Esophagus muscularis mucosa (tissue), 4 donors: ENCODE measurements at regions not wholly inside any gene's neighbourhood (a gene's known extent, or its start where the extent isn't known, plus 50 kb on each side); places are given as distances from the start of the nearest gene placed in this dataset.
"Not testable (repeated sequence)": the region's sequence is repeated elsewhere in the genome, so short reads cannot be mapped to it uniquely, and the experiment has no call there.

Experiments used
- DNase-seq: peaks from one replicate; pipeline ENCODE4 v3.0.0-alpha.2; 2017; ENCODE audit errors: extremely low spot score
- H3K27ac ChIP-seq, 4 donors: fragments of 200-600 bp; sonication (generic); replicated peaks in 1 of 4; 1 replicate in 3 of 4; 2 replicates in 1 of 4; pipeline ENCODE4 v1.5.1; 2016 to 2019; ENCODE audit warnings: mild to moderate bottlenecking in 1 of 4
- H3K27me3 ChIP-seq, 4 donors: fragments of 200-600 bp; sonication (generic); one replicate each; pipeline versions ENCODE4 v1.5.1 to v1.6.0; 2016 to 2019
- H3K36me3 ChIP-seq, 4 donors: fragments of 200-600 bp; sonication (generic); one replicate each; pipeline ENCODE4 v1.5.1; 2016 to 2019
- H3K4me1 ChIP-seq, 4 donors: fragments of 200-600 bp; sonication (generic); one replicate each; pipeline ENCODE4 v1.5.1; 2016 to 2019
- H3K4me3 ChIP-seq, 4 donors: fragments of 200-600 bp; sonication (generic); 1 replicate in 2 of 4; 2 replicates in 2 of 4; pipeline ENCODE4 v1.5.1; 2016 to 2019; ENCODE audit warnings: mild to moderate bottlenecking in 4 of 4, moderate library complexity in 1 of 4
- H3K9me3 ChIP-seq, 4 donors: fragments of 200-600 bp; sonication (generic); 1 replicate in 3 of 4; 2 replicates in 1 of 4; pipeline ENCODE4 v1.5.1; 2016 to 2019
- EP300 ChIP-seq: sonication (generic); formaldehyde crosslinking; IDR thresholded peaks from one replicate; pipeline ENCODE4 v1.6.1; 2017; ENCODE audit warnings: antibody characterized with exemption
- POLR2A ChIP-seq: fragments of 450-650 bp; IDR thresholded peaks from one replicate; pipeline ENCODE4 v1.6.1; 2017; ENCODE audit warnings: antibody characterized with exemption, moderate library complexity, mild to moderate bottlenecking, low read depth
- POLR2AphosphoS5 ChIP-seq, 2 donors: sonication (generic); formaldehyde crosslinking; IDR thresholded peaks; one replicate each; pipeline ENCODE4 v1.6.1; 2017; ENCODE audit warnings: antibody characterized with exemption in 2 of 2
- WGBS: methylation state at CpG from one replicate; pipeline ENCODE4 v1.1.5; 2018; 5-methylcytosine and 5-hydroxymethylcytosine counted together
- intact Hi-C: fragments of 100-400 bp; cut with DNase I; formaldehyde crosslinking; loops from one replicate; pipeline ENCODE4 v1.15.1; 2023
- TF ChIP-seq, protein P1 (sequence below), 3 experiments: fragments of 200-600 bp in 2 of 3; fragments of 450-650 bp in 1 of 3; sonication (generic) in 2 of 3; IDR thresholded peaks; one replicate each; pipeline ENCODE4 v1.5.1; 2017 to 2019; ENCODE audit warnings: antibody characterized with exemption in 3 of 3, mild to moderate bottlenecking in 2 of 3, moderate library complexity in 1 of 3

- no peaks in the 10 kb centered on the region for H3K27me3 ChIP-seq
- peaks cover 0 to 3% (median 0%) of the 10 kb centered on the region in 4 donors for H3K9me3 ChIP-seq
- TF ChIP-seq POLR2AphosphoS5 (IDR thresholded peaks at IDR 0.05) = no peak
- TF ChIP-seq, protein P1, sequence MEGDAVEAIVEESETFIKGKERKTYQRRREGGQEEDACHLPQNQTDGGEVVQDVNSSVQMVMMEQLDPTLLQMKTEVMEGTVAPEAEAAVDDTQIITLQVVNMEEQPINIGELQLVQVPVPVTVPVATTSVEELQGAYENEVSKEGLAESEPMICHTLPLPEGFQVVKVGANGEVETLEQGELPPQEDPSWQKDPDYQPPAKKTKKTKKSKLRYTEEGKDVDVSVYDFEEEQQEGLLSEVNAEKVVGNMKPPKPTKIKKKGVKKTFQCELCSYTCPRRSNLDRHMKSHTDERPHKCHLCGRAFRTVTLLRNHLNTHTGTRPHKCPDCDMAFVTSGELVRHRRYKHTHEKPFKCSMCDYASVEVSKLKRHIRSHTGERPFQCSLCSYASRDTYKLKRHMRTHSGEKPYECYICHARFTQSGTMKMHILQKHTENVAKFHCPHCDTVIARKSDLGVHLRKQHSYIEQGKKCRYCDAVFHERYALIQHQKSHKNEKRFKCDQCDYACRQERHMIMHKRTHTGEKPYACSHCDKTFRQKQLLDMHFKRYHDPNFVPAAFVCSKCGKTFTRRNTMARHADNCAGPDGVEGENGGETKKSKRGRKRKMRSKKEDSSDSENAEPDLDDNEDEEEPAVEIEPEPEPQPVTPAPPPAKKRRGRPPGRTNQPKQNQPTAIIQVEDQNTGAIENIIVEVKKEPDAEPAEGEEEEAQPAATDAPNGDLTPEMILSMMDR (IDR thresholded peaks at IDR 0.05) = no peak
- no peak for TF ChIP-seq EP300
- TF ChIP-seq POLR2A = no peak
- DNase-seq = no peak
- 77% methylated on average over 6 of the region's 6 CpGs for WGBS
- intact Hi-C loops = no loop called here
- H3K36me3 ChIP-seq = no peaks in the 10 kb centered on the region
- peaks cover 13 to 53% (median 27%) of the 10 kb centered on the region in 4 donors for H3K4me1 ChIP-seq
- H3K27ac ChIP-seq = peak overlapping the region in 2 of 4 donors; percentile 82 to 83
- no peak overlapping the region for H3K4me3 ChIP-seq
These were observed 120.9 kb upstream of the HS3ST2 start for GRCh38 chr16:22692916-22693637.

- intact Hi-C loops = no loop called here
- H3K9me3 ChIP-seq = peaks cover 0 to 3% (median 0%) of the 10 kb centered on the region in 4 donors
These were observed 120.2 kb upstream of the HS3ST2 start for GRCh38 chr16:22693638-22694340.

DNA sequence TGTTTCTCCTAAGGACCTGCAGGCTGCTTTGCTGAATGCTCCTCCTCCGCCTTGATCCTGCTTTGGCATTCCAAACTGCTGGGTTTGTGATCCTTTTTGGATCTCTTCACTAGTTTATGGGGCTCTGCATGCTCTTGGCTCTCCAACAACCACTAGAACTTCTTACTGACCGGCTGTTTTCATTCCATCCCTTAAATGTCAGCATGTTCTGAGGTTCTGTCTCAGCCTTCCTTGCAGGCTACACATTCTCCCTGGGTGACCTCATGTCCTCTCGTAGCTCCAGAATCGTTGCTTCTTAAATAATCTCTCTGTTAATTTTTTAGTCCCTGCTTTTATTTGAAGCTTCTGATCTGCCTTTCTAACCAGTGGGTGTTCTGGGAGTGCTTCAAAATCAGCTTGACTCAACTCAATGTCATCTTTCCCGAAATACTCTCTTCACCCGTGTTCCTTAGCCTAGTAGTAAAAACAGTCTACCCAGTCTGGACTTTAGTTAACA lies 119.0 kb upstream of the HS3ST2 start:
- TF ChIP-seq POLR2AphosphoS5 (IDR thresholded peaks at IDR 0.05) (peak; percentile 38 to 83), EP300 (no peak)
- Histone ChIP-seq H3K27me3 (no peaks in the 10 kb centered on the region), H3K27ac (peak overlapping the region; percentile 58 to 84 (median 82)), H3K4me3 (peak overlapping the region in 1 of 4 donors; percentile 10), H3K4me1 (peaks cover 13 to 53% (median 27%) of the 10 kb centered on the region in 4 donors), H3K36me3 (no peaks in the 10 kb centered on the region), H3K9me3 (peaks cover 0 to 3% (median 0%) of the 10 kb centered on the region in 4 donors)
- intact Hi-C loops = loop anchor here (5.0 kb wide), 1 partner anchor 1128 kb away; no protein-coding TSS in a partner anchor
- DNase-seq = no peak
- WGBS = 46% methylated on average over 6 of the region's 6 CpGs

More at GRCh38 chr16:22693638-22694340, 120.2 kb upstream of the HS3ST2 start:
- TF ChIP-seq, protein P1 (IDR thresholded peaks at IDR 0.05) = no peak
- TF ChIP-seq POLR2AphosphoS5 (IDR thresholded peaks at IDR 0.05) (no peak), POLR2A (no peak), EP300 (no peak)
- WGBS = 75% methylated on average over 7 of the region's 8 CpGs
- Histone ChIP-seq H3K27ac (peak overlapping the region in 3 of 4 donors; percentile 82 to 84 (median 83)), H3K4me3 (no peak overlapping the region), H3K36me3 (no peaks in the 10 kb centered on the region), H3K27me3 (no peaks in the 10 kb centered on the region), H3K4me1 (peaks cover 13 to 53% (median 27%) of the 10 kb centered on the region in 4 donors)
- DNase-seq = no peak

- not testable (repeated sequence) for H3K9me3 ChIP-seq
- peak overlapping the region in 3 of 4 donors; percentile 82 to 84 (median 83) for H3K27ac ChIP-seq
- intact Hi-C loops = loop anchor here (5.0 kb wide), 1 partner anchor 1128 kb away; no protein-coding TSS in a partner anchor
These were observed 118.2 kb upstream of the HS3ST2 start for GRCh38 chr16:22695773-22696172.

GRCh38 chr16:22699356-22699755 lies 114.6 kb upstream of the HS3ST2 start:
- intact Hi-C loops = loop anchor here (5.0 kb wide), 1 partner anchor 1132 kb away; no protein-coding TSS in a partner anchor
- no peaks in the 10 kb centered on the region for H3K9me3 ChIP-seq
- no peak for TF ChIP-seq POLR2AphosphoS5 (IDR thresholded peaks at IDR 0.05)

More at GRCh38 chr16:22695773-22696172, 118.2 kb upstream of the HS3ST2 start:
- not testable (repeated sequence) for H3K4me3 ChIP-seq, H3K27me3 ChIP-seq, H3K36me3 ChIP-seq, DNase-seq
- peaks cover 13 to 53% (median 27%) of the 10 kb centered on the region in 4 donors for H3K4me1 ChIP-seq
- WGBS = 88% methylated on average over 7 of the region's 7 CpGs

GRCh38 chr16:22705799-22706198 lies 108.2 kb upstream of the HS3ST2 start:
- WGBS = 69% methylated on average over 3 of the region's 3 CpGs
- TF ChIP-seq POLR2AphosphoS5 (IDR thresholded peaks at IDR 0.05) = no peak
- TF ChIP-seq, protein P1 (IDR thresholded peaks at IDR 0.05) = no peak
- no peak for TF ChIP-seq POLR2A
- TF ChIP-seq EP300 = no peak

More at GRCh38 chr16:22699356-22699755, 114.6 kb upstream of the HS3ST2 start:
- WGBS = 89% methylated on average over 5 of the region's 5 CpGs
- DNase-seq = no peak
- peaks cover 11 to 23% (median 14%) of the 10 kb centered on the region in 4 donors for H3K4me1 ChIP-seq
- no peaks in the 10 kb centered on the region for H3K27me3 ChIP-seq
- no peak overlapping the region for H3K4me3 ChIP-seq
- no peak overlapping the region for H3K27ac ChIP-seq
- no peaks in the 10 kb centered on the region for H3K36me3 ChIP-seq

More at GRCh38 chr16:22705799-22706198, 108.2 kb upstream of the HS3ST2 start:
- H3K9me3 ChIP-seq = no peaks in the 10 kb centered on the region
- intact Hi-C loops = no loop called here
- no peaks in the 10 kb centered on the region for H3K27me3 ChIP-seq
- no peak overlapping the region for H3K27ac ChIP-seq
- no peak for DNase-seq
- no peak overlapping the region for H3K4me3 ChIP-seq
- no peaks in the 10 kb centered on the region for H3K36me3 ChIP-seq
- no peaks in the 10 kb centered on the region for H3K4me1 ChIP-seq
